ENCODE measurements at regions not wholly inside any gene's neighbourhood (a gene's known extent, or its start where the extent isn't known, plus 50 kb on each side); places are given as distances from the start of the nearest gene placed in this dataset.
"Not testable (repeated sequence)": the region's sequence is repeated elsewhere in the genome, so short reads cannot be mapped to it uniquely, and the experiment has no call there.

DNA sequence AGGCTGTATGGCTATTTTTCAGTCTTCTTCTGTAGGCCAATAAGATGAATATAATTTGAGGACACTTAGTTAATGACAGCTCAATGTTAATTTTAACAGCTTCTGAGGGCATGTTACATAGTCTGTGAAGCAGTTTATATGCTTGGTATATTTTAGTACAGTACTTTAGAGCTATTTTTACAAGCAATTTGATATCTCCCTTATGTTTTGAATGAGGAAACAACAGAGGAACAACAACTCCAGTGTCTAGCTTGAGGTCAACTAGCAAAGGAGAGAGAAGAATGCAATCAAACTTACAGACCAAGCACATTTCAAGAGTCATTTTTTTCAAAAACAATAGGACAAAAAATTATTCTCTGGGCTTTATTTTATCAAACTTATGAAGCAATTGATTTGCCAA, 469.1 kb upstream of the DCN start:
- DNase-seq (ENCODE audit: low read depth) = no peak
- TF ChIP-seq POLR2A (IDR thresholded peaks at IDR 0.05; ENCODE audit: extremely low read depth, insufficient read length) = no peak
- TF ChIP-seq CTCF (IDR thresholded peaks at IDR 0.05; ENCODE audit: low read depth, low read length) = no peak
- TF ChIP-seq, protein P1, sequence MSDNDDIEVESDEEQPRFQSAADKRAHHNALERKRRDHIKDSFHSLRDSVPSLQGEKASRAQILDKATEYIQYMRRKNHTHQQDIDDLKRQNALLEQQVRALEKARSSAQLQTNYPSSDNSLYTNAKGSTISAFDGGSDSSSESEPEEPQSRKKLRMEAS (IDR thresholded peaks at IDR 0.05; ENCODE audit: low read depth, low read length) = no peak
- no peak for TF ChIP-seq MYC (IDR thresholded peaks at IDR 0.05; ENCODE audit: low read depth, low read length)
- no peak overlapping the region for H3K4me3 ChIP-seq (ENCODE audit: low read depth, low read length)

DNA sequence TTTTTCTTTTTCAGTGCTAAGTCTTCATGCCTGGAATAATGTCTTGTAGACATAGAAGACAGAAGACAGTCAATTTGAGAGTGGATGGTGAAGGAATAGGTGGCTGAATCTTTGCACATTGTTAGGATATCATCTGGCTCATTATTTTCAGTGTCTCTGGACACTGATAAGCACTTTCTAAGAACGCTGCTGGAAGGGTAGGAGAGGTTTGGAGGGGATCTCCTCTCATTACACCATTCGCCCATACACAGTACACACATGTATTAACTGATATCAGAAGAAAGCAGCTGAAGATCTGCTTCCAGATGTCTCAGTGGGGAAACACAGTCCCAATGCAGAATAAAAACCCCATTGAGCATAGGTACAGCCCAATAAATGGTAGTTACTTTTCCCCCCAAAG, 461.1 kb upstream of the DCN start:
- no peak overlapping the region for H3K4me3 ChIP-seq (ENCODE audit: low read depth, low read length)
- DNase-seq (ENCODE audit: low read depth) = no peak
- TF ChIP-seq MYC (IDR thresholded peaks at IDR 0.05; ENCODE audit: low read depth, low read length) (no peak), POLR2A (IDR thresholded peaks at IDR 0.05; ENCODE audit: extremely low read depth, insufficient read length) (no peak), CTCF (IDR thresholded peaks at IDR 0.05; ENCODE audit: low read depth, low read length) (no peak)
- TF ChIP-seq, protein P1 (IDR thresholded peaks at IDR 0.05; ENCODE audit: low read depth, low read length) = no peak

- H3K4me3 ChIP-seq (ENCODE audit: low read depth, low read length) = no peak overlapping the region
- DNase-seq (ENCODE audit: low read depth) = no peak
- no peak for TF ChIP-seq POLR2A (IDR thresholded peaks at IDR 0.05; ENCODE audit: extremely low read depth, insufficient read length)
- TF ChIP-seq MYC (IDR thresholded peaks at IDR 0.05; ENCODE audit: low read depth, low read length) = no peak
Measured at GRCh38 chr12:91640021-91640420, 457.4 kb upstream of the DCN start.

GRCh38 chr12:91639327-91639726, 456.7 kb upstream of the DCN start:
- H3K4me3 ChIP-seq (ENCODE audit: low read depth, low read length) = no peak overlapping the region
- TF ChIP-seq MYC (IDR thresholded peaks at IDR 0.05; ENCODE audit: low read depth, low read length) = no peak
- TF ChIP-seq, protein P1 (IDR thresholded peaks at IDR 0.05; ENCODE audit: low read depth, low read length) = no peak
- TF ChIP-seq POLR2A (IDR thresholded peaks at IDR 0.05; ENCODE audit: extremely low read depth, insufficient read length) = no peak
- no peak for TF ChIP-seq CTCF (IDR thresholded peaks at IDR 0.05; ENCODE audit: low read depth, low read length)
- DNase-seq (ENCODE audit: low read depth) = no peak

DNA sequence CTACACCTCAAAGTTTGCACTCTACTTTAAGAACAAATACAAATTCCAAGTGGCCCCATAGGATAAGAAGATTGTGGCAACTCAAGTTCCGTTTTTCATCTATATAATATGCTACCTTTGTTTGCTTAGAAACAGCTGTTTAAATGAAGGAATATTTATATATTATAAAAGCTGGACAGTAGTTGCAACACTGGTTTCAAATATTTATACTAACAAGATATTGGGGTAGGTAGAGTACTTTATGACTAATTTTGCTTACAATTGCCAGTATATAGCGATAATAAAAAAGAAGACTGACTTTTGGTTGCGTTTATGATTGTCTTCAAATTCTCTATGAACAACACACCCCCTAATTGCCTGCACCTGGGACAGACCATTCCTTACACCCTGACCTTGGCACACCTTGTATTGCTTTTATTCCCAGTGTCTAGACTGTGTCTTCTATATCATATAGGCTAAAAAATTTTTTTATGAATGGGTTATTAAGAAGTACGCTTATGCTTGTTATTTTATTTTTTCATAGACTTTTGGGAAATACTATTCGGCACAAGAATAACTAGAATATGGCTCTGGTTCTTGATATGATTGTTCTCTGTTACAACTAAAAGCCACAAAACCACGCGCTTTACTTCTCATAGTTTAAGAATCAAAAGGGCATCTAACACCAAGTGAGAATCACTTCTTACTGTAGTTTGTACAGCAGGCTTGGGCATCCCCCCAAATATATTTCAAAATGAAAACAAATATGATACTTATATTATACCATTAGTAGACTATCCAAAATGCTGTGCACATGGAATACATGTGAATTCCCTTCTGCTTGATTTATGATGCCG, 455.4 kb upstream of the DCN start:
- TF ChIP-seq CTCF (IDR thresholded peaks at IDR 0.05; ENCODE audit: low read depth, low read length) (no peak), MYC (IDR thresholded peaks at IDR 0.05; ENCODE audit: low read depth, low read length) (no peak), POLR2A (IDR thresholded peaks at IDR 0.05; ENCODE audit: extremely low read depth, insufficient read length) (no peak)
- TF ChIP-seq, protein P1 (IDR thresholded peaks at IDR 0.05; ENCODE audit: low read depth, low read length) = no peak
- no peak overlapping the region for H3K4me3 ChIP-seq (ENCODE audit: low read depth, low read length)
- DNase-seq (ENCODE audit: low read depth) = no peak

DNA sequence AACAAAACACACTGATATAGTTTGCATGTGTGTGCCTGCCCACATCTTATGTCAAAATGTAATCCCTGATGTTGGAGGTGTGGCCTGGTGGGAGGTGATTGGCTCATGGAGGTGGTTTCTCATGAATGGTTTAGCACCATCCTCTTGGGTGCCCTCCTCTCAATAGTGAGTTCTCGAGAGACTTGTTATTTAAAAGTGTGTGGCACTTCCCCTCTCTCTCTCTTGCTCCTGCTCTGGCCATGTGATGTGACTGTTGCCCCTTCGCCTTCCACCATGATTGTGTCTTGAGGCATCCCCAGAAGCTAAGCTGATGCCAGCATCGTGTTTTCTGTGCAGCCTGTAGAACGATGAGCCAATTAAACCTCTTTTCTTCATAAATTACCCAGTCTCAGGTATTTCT, 454.1 kb upstream of the DCN start:
- no peak for DNase-seq (ENCODE audit: low read depth)
- TF ChIP-seq MYC (IDR thresholded peaks at IDR 0.05; ENCODE audit: low read depth, low read length) (no peak), CTCF (IDR thresholded peaks at IDR 0.05; ENCODE audit: low read depth, low read length) (no peak), POLR2A (IDR thresholded peaks at IDR 0.05; ENCODE audit: extremely low read depth, insufficient read length) (no peak)
- TF ChIP-seq, protein P1 (IDR thresholded peaks at IDR 0.05; ENCODE audit: low read depth, low read length) = no peak
- no peak overlapping the region for H3K4me3 ChIP-seq (ENCODE audit: low read depth, low read length)

GRCh38 chr12:91634386-91634713, 451.7 kb upstream of the DCN start:
- H3K4me3 ChIP-seq (ENCODE audit: low read depth, low read length); DNase-seq (ENCODE audit: low read depth): not testable (repeated sequence)
